Ascending aorta (tissue), 2 donors: ENCODE measurements at regions not wholly inside any gene's neighbourhood (a gene's known extent, or its start where the extent isn't known, plus 50 kb on each side); places are given as distances from the start of the nearest gene placed in this dataset.

Source experiments
- DNase-seq, 2 donors: peaks; one replicate each; pipeline ENCODE4 v3.0.0-alpha.2; 2019; ENCODE audit warnings: low spot score in 2 of 2
- H3K27ac ChIP-seq, 2 donors: fragments of 200-600 bp; sonication (generic); one replicate each; pipeline ENCODE4 v1.5.1; 2016 to 2017; ENCODE audit warnings: mild to moderate bottlenecking in 1 of 2
- H3K27me3 ChIP-seq: fragments of 200-600 bp; sonication (generic); one replicate; pipeline ENCODE4 v1.5.1; 2017
- H3K36me3 ChIP-seq, 2 donors: fragments of 200-600 bp; sonication (generic); one replicate each; pipeline ENCODE4 v1.5.1; 2016
- H3K4me1 ChIP-seq, 2 donors: fragments of 200-600 bp; sonication (generic); one replicate each; pipeline ENCODE4 v1.5.1; 2016 to 2017; ENCODE audit warnings: mild to moderate bottlenecking in 1 of 2
- H3K4me3 ChIP-seq, 2 donors: fragments of 200-600 bp; sonication (generic); one replicate each; pipeline ENCODE4 v1.5.1; 2016 to 2017; ENCODE audit warnings: mild to moderate bottlenecking in 1 of 2
- H3K9me3 ChIP-seq, 2 donors: fragments of 200-600 bp; sonication (generic); one replicate each; pipeline ENCODE4 v1.5.1; 2016
- CTCF ChIP-seq, 3 experiments: fragments of 200-600 bp in 2 of 3; fragments of 450-650 bp in 1 of 3; sonication (generic) in 2 of 3; IDR thresholded peaks; one replicate each; pipeline ENCODE4 v1.5.1; 2016 to 2019; ENCODE audit warnings: antibody characterized with exemption in 3 of 3, mild to moderate bottlenecking in 1 of 3, moderate library complexity in 1 of 3
- intact Hi-C: fragments of 100-400 bp; cut with DNase I; formaldehyde crosslinking; loops from one replicate; pipeline ENCODE4 v1.15.1; 2023

GRCh38 chr5:30956251-30956650 lies 237.2 kb upstream of the CDH6 start:
- no peak overlapping the region for H3K4me3 ChIP-seq
- DNase-seq, result no peak
- no peak overlapping the region for H3K27ac ChIP-seq
- TF ChIP-seq CTCF (IDR thresholded peaks at IDR 0.05), result no peak
- intact Hi-C loops, result no loop called here
- no peaks in the 10 kb centered on the region for H3K9me3 ChIP-seq
- H3K4me1 ChIP-seq, result no peaks in the 10 kb centered on the region
- no peaks in the 10 kb centered on the region for H3K36me3 ChIP-seq
- H3K27me3 ChIP-seq, result no peaks in the 10 kb centered on the region

DNA sequence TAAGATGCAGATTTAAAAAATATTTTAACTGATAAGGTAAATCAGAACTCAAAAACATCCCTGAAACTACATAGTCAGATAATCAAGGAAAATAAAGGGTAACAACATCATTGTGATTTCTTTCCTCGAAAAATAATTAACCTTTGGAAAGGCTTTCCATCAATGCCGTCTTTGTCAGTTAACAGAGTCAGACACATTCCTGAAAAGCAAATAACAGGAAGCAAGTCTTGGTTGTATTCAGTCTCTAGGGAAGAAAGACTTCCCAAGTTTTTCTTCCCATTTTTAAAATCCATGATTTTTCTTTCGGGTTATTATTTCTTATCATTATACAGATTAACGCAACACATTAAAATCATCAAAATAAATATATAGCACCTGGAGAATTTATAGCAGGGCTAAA lies 256.4 kb upstream of the CDH6 start:
- Histone ChIP-seq H3K27me3 (no peaks in the 10 kb centered on the region), H3K4me1 (no peaks in the 10 kb centered on the region), H3K9me3 (no peaks in the 10 kb centered on the region), H3K4me3 (no peak overlapping the region), H3K27ac (no peak overlapping the region), H3K36me3 (no peaks in the 10 kb centered on the region)
- intact Hi-C loops, result no loop called here
- TF ChIP-seq CTCF (IDR thresholded peaks at IDR 0.05), result no peak
- DNase-seq, result no peak

- DNase-seq, result no peak
- no peaks in the 10 kb centered on the region for H3K4me1 ChIP-seq
- TF ChIP-seq CTCF (IDR thresholded peaks at IDR 0.05), result no peak
- no peaks in the 10 kb centered on the region for H3K36me3 ChIP-seq
- no peaks in the 10 kb centered on the region for H3K27me3 ChIP-seq
- no peak overlapping the region for H3K4me3 ChIP-seq
- no peak overlapping the region for H3K27ac ChIP-seq
- H3K9me3 ChIP-seq, result no peaks in the 10 kb centered on the region
- intact Hi-C loops, result no loop called here
Measured at GRCh38 chr5:30933599-30933998, 259.9 kb upstream of the CDH6 start.

GRCh38 chr5:30932273-30933017 lies 261.0 kb upstream of the CDH6 start:
- Histone ChIP-seq H3K4me1 (no peaks in the 10 kb centered on the region), H3K27ac (no peak overlapping the region), H3K36me3 (no peaks in the 10 kb centered on the region), H3K9me3 (no peaks in the 10 kb centered on the region), H3K4me3 (no peak overlapping the region), H3K27me3 (no peaks in the 10 kb centered on the region)
- intact Hi-C loops, result no loop called here
- TF ChIP-seq CTCF (IDR thresholded peaks at IDR 0.05), result no peak
- no peak for DNase-seq

GRCh38 chr5:30930736-30931135 lies 262.8 kb upstream of the CDH6 start:
- H3K4me3 ChIP-seq, result no peak overlapping the region
- H3K36me3 ChIP-seq, result no peaks in the 10 kb centered on the region
- TF ChIP-seq CTCF (IDR thresholded peaks at IDR 0.05), result no peak
- H3K27me3 ChIP-seq, result no peaks in the 10 kb centered on the region
- intact Hi-C loops, result no loop called here
- no peak for DNase-seq
- H3K27ac ChIP-seq, result no peak overlapping the region
- no peaks in the 10 kb centered on the region for H3K9me3 ChIP-seq
- no peaks in the 10 kb centered on the region for H3K4me1 ChIP-seq

DNA sequence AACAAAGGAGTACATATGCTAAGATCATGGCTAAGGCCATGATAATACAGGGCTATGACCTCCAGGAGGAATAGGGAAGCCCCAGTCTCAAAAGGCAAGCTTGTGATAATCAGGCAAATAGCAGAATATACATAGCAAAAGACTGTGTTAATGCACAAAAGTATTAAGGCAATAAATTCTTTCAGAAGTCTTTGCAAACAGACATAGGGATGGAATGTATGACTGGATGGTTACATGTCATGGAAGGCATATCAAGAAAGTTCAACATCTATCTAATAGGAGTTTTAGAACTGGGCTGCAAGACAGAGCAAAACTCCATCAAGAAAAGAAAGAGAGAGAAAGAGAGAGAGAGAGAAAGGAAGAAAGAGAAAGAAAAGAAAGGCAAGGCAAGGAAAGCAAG lies 264.5 kb upstream of the CDH6 start:
- Histone ChIP-seq H3K9me3 (no peaks in the 10 kb centered on the region), H3K27ac (no peak overlapping the region), H3K4me1 (no peaks in the 10 kb centered on the region), H3K27me3 (no peaks in the 10 kb centered on the region), H3K36me3 (no peaks in the 10 kb centered on the region), H3K4me3 (no peak overlapping the region)
- DNase-seq, result no peak
- intact Hi-C loops, result no loop called here
- TF ChIP-seq CTCF (IDR thresholded peaks at IDR 0.05), result no peak
